Fibroblast of skin of left biceps (primary cell): ENCODE measurements at regions not wholly inside any gene's neighbourhood (a gene's known extent, or its start where the extent isn't known, plus 50 kb on each side); places are given as distances from the start of the nearest gene placed in this dataset.

Experiments
- DNase-seq, 2 experiments: peaks; one replicate each; pipeline ENCODE4 v3.0.0-alpha.2; 2013; ENCODE audit warnings: low read depth in 2 of 2

DNA sequence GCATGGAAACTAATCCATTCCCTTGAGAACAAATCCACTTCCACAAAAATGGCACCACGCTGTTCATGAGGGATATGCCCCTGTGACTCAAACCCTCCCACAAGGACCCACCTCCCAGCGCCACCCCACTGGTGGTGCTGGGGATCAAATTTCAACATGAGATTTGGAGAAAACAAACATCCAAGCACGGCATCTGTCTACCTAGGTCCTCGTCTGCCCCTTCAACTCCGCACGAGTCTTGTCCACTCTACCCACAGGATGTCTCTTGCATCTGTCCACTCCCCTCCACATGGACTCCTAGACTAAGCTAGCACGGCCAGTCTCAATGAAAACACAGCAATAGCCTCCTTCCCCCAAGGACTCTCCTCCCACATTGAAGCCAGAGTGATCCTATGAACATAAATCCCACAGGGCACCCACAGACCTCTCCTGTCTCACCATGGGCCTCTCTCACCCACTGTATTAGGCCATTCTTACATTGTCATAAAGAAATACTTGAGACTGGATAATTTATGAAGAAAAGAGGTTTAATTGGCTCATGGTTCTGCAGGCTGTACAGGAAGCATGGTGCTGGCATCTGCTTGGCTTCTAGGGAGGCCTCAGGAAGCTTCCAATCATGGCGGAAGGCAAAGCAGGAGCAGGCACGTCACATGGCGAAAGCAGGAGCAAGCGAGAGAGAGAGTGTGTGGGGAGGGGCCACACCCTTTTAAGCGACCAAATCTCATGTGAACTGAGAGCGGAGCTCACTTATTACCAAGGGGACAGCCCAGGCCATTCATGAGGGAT is 101.4 kb downstream of the TOMM20 start:
- DNase-seq: no peak

- DNase-seq: no peak
Measured at GRCh38 chr1:235025422-235025984, 103.1 kb downstream of the TOMM20 start.

GRCh38 chr1:235024711-235025421 is 103.8 kb downstream of the TOMM20 start:
- no peak for DNase-seq

DNA sequence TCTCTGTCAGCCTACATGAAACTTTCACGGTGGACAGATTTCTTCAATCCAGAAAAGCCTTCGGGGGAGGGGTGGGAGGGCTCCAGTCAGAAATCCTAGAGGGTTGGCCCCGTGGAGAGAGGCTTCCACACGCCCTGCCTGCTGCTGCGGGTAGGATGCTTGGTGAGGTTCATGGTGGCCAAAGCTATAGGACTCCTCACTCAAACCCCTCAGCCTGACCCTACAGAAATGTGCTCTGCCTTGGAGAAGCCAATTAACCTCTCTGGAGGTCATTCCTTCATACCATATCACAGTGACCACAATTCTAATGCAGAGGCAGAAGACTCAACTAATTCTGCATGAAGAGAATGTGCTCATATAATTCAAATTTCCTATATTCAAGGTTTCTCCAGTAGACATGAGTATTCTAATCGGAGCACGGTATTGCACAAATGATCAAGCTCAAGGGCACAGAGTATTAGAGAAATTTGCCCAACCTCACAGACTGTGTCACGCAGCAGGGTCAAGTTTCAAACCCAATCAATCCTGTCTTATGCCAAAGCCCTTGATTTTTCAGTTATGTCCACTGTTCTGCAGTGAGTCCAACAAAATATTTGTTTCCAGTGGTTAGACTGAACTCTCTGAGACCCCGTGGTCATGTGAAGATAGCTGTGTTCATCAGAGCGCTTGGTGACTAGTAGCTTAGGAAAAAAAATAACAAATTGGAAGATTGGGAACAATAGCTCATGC is 104.8 kb downstream of the TOMM20 start:
- DNase-seq: no peak

DNA sequence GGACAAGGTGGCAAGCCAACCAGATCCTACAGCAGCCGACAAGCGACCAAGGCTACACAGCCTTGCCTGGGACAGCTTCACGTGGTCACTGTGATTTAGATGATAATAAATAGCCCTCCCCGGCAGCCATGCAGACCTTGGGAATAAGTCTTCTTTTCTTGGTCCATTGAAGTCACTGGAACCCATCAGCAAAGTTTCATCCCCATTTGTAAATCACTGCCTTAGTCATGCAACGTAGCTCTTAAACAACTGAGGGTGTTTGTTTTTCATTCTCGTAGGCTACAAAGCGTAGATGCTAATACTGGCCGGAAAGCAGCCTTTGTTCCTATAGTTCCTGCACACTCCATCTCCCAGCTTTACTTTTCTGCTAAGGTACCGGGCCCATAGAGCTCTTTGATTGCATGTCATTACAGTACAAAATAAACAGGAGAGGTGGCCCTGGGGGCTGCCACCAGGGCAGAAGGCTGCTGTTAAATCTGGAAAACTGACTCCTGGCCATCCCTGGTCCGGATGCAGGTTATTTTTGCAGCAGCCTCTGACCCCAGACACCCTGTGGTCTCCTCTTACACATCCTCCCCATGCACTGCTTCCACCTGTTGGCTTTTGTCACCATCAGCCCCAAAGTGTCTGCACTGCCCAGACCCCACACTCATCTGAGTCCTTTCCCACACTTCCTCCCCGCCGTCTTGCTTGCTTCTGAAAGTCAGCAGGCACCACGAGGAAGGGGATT is 105.5 kb downstream of the TOMM20 start:
- DNase-seq: no peak

GRCh38 chr1:235022341-235022980 is 106.2 kb downstream of the TOMM20 start:
- peak in 1 of 2 experiments; percentile 29 for DNase-seq

GRCh38 chr1:235021815-235022214 is 106.8 kb downstream of the TOMM20 start:
- DNase-seq: no peak

- no peak for DNase-seq
Measured at GRCh38 chr1:235021321-235021720, 107.3 kb downstream of the TOMM20 start.

DNA sequence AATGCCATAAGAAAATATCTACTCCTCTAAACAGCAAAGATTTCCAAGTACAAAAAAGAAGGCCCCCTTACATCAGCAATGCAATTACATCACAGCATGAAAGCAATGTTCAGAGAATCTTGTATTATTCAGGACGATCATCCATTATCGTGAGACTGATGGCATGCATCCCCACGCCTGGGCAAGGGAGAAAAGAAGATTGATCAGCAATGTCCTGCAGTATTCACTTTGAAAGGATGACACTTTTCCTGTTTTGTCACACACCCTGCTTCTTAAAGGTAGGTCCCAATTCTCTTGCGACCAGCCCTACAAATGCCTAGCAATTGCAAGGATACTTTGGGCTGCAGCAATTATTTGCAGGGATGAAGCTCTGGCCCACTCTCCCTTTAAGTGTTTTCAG is 108.7 kb downstream of the TOMM20 start:
- DNase-seq: no peak

DNA sequence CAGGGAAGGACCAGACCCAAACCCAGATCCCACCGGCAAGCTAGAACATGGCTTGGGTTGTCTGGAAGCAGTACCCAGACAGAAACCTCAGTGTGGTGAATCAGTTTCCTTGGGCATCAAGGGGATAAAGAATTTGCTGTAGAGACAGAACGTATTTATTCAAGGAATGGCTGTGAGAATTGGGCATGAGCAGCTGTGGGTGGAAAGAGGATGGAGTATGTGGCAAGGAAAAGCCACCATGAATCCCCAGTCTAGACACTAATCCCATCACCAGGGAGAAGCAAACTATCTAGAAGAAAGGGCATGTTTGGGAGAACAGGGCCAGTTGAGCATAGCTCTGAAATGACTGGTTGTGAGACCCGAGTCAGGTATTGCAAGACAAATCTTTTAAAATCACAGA is 109.2 kb downstream of the TOMM20 start:
- DNase-seq: no peak

DNA sequence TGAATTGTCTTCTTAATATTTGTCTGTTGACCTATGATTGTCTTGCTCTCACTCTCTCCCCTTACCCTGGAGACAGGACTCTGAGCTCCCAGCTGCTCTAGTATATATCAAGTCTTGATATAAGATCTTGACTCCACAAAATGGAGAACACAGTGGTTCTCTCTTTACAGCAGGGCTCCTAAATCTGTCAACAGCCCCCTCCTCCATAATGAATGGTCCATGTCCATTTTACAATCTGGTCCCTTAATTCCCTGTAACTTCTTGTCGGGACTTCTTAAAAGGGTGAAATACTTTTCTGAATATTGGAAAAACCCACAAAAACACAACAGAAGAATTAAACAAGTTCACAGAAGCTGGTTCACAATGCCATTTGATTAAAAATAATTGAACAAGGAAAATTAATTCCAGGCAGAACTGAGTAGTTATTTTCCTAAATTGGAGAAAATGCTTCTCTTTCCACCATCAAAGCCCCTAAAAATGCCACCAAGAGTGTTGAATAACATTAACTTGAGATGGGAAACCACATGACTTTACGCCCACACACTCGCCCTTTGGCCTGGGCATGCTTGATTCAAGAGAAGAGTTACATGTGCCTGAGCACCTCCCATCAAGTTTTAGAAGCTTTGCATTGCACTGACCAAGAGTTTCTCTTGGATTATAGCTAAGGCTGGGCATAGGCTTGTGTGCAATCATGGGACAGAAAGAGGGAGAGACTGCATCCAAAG is 109.8 kb downstream of the TOMM20 start:
- DNase-seq: no peak

- DNase-seq: peak; percentile 95 to 96
Measured at GRCh38 chr1:235018161-235018560, 110.5 kb downstream of the TOMM20 start.

DNA sequence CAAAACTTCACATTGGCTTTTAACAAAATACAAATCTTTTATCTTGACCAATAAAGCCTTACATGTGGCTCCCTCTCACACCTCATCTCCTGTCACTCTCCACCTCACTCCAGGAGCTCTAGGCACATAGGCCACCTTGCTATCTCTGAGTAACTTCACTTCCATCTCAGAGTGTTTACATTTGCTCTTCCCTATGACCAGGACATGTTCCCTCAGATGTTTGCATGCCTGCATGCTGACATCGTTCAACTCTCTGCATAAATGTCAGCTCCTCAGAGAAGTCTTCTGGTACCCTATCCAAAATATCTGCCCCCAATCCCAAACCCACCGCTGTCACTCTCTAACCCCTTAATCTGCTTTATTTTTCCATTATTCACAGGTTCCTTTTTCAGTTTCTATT is 110.9 kb downstream of the TOMM20 start:
- no peak for DNase-seq

DNA sequence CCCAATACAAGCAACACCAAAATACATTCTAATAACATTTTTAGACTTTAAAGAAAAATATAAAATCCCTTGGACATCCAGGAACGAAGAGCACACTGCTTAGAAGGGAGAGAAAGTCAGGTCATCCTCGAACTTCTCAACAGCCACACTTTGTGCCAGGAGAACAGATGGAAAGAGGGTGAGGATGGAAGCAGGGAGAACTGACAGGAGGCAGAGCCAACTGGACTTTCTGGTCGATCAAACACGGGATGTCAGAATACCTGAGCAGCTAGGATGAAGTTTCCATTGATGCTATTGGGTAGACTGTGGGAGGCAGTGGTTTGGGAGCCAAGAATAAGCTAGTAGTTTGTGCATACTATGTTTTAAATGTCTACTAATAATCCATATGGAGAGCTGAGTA is 111.4 kb downstream of the TOMM20 start:
- DNase-seq: no peak

GRCh38 chr1:235015291-235015985 is 113.2 kb downstream of the TOMM20 start:
- no peak for DNase-seq

DNA sequence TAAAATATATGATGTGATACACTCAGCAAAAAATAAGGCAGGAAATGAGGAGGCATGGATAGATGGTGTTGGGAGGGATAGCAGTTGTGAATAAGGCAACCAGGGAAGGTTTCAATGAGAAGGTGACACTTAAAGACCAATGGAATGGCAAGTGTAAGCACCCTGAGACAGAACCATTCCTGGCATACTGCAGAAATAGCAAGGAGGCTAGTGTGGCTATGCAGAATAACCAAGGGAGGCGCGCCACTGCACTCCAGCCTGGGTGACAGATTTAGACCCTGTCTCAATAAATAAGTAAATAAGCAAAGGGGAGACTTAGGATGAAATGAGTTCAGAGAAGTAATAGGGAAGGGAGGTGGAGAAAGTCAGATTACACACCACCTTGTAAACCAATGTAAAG is 113.9 kb downstream of the TOMM20 start:
- no peak for DNase-seq

DNA sequence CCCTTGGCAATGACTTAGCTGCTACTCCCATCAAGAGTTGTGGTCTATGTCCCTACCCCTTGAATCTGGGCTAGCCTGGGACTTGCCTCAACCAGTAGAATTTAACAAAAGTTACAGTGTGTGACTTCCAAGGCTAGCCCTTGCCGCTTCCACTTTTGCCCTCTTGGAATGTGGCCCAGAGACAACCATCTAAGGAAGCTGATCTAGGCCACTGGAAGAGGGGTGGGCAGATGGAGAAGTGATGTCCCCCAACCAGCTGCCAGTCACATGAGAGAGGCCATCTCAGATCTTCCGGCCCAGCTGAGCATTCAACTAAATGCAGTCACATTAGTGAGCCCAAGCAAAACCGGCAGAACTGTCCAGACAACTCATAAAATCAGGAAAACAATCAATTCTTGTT is 115.1 kb downstream of the TOMM20 start:
- no peak for DNase-seq

DNA sequence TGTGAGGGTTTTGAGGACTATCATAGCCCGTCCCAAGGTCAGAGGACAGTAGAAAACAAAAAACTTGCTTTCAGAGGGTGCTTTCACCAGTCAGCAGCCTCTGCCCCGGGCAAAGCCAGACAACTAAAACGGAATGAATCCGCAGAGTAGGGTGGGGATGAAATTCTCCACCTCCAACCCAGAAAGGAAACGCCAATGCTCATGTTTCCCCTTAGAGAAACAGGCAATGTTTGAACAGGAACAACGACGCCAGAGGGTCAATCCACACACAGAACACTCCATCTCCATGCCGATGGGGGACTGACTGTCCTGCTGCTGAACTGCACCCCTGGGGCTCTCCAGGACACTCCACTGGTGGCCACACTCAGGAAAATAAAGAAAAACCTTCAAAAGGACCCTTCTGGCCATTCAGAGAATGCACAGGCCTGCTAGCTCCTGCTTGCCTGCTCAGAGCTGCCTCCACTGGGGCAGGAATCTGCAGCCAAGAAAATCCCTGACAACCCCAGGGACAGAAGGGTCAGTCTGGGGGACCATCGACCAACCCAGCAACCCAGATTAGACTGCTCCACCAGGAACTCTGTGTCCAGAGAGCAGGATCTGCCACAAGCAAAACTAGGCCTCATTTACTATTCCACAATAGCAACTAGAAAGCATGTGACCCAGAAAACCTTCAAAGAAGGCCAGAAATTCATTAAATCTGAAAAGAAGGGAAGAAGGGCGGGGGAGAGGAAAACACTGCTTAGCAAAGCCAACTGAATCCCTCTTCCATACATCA is 116.0 kb downstream of the TOMM20 start:
- DNase-seq: no peak
